GDM1 (cell line): ENCODE measurements at regions not wholly inside any gene's neighbourhood (a gene's known extent, or its start where the extent isn't known, plus 50 kb on each side); places are given as distances from the start of the nearest gene placed in this dataset.

Source experiments
- DNase-seq: peaks from one replicate; lab custom pipeline; 2025; lab: John Stamatoyannopoulos, UW

GRCh38 chr15:70473581-70474370, 289.6 kb downstream of the UACA start:
- no peak for DNase-seq

DNA sequence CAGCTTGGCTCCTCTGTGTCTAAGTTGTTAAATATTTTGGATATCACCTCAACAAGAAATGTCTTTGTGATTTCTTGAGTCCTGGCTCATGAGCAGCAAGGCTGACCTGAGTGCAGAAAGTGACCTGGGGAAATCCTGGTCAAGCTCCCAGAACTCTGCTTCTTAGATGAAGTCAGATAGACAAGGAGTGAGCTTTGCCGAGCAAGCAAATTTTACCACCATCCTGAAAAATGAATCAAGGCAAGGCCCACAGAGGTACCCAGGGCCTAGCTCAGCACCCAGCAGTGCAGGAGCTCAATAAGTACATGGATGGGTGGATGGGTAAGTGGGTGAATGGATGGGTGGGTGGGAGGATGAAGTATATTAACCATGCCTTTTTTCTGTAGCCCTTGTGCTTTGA, 291.8 kb downstream of the UACA start:
- DNase-seq, result no peak

GRCh38 chr15:70470556-70471191, 292.7 kb downstream of the UACA start:
- no peak for DNase-seq

DNA sequence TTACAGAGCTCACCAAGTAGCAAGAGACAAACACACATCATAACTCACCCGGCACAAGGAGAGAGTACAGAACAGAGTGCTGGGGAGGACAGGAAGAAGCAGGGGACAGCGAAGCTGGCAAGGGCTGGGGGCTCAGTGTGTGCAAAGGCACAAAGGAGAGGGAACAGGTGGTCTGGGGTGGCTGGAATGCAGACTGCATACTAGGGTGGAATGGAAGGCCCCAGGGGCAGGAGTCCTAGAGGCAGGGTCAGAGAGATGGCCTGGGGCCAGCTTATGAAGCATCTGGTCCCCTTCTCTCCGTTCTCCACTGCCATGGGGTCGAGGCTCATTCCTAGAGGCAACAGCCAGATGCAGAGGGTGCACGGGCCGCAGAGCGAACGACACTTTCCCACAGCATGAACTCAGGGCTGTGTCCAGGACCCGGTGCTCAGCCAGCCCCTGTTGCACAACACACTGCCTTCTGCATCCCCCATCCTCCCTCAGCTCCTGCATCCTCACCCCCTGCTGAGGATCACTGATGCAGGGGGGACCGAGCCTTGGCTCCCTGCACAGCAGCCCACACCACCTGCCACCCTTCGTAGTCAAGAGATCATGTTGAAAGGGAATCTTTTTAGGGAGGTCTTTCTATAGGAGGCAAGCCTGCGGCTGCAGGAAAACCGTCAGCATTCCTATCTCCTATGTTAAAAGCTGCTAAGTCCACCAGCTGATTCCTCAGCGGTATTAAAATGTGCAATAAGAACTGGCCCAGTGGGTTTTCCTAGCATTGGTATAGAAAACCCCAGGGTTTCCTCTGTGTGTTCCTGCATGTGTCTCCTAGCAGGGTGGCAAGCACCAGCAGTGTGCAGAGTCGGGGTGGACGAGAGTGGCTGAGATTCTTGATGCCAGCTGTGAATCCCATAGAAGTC, 293.5 kb downstream of the UACA start:
- no peak for DNase-seq

DNA sequence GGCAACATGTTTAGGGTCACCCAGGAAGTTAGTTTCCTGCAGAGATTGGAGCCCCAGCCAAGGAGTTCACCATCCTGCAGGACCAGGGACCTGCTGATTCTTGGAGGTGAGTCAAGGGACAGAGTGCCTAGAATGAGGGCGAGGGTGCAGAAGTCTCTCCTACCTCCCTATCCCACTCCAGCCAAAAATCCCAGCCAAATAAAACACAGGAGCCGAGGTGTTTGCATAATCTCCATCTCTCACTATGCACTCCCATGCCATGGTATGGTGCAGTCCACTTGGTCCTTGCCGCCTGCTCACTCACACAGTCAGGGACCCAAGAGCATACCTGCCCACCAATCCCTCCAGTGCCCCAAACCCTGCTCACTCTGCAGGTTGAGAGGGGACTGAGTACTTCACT, 294.2 kb downstream of the UACA start:
- no peak for DNase-seq

- DNase-seq, result peak; percentile 44
Measured at GRCh38 chr15:70466895-70467529, 296.3 kb downstream of the UACA start.

- DNase-seq, result peak; percentile 6
Measured at GRCh38 chr15:70466305-70466704, 297.1 kb downstream of the UACA start.

DNA sequence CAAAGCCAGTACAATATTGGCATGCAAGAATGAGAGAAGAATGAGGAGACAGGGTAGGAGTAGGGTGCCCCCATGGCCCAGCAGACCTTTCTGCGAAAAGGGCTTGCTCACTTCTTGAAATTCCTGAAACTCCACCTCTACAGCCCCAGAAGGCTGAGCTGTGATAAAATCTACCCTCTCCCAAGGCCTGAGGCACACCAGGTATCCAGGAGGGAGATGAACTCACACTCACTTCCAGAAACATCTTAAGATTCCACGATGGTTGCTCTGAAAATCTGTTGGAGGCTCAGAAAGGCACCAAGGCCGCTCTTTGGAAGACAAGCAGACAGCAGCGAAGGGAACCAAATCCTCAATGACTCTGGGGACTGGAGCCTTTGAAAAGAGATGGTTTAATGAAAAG, 297.5 kb downstream of the UACA start:
- DNase-seq, result no peak

DNA sequence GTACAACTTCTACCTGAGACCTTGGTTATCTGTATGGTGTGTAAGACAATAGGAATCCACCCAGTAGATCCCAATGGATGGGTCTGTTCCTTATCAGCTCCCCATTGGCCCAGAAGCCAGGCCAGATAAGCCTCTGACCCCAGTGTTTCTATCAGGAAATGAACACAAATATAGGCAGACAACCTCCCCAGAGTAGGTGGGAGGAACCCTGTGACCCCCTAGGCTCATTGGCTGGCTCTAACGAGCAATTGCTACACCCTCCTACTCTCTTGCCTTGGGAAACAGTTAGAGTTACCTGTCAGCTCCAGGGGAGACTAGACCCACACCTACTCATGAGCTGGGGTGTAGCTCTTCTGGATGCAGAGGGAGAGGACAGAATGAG, 299.9 kb downstream of the UACA start:
- peak; percentile 50 for DNase-seq

GRCh38 chr15:70461992-70462391, 301.4 kb downstream of the UACA start:
- DNase-seq, result no peak

DNA sequence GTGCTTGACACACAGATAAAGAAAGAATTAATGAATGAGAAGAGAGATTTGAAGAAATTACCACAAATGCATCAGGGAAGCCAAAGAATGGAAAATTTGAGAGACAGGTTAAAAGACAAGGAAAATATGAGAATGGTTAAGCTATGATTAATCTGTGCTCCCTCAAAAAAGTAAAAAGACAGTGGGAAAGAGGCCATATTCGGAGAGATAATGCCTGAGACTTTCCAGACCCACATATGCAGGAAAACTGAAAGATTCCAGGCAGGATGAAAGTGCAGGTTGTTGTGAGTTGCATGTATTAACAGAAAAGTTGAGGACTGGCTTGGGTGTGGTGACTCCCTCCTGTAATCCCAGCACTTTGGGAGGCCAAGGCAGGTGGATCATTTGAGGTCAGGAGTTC, 302.3 kb downstream of the UACA start:
- no peak for DNase-seq

- DNase-seq, result no peak
Measured at GRCh38 chr15:70459312-70459711, 304.0 kb downstream of the UACA start.

DNA sequence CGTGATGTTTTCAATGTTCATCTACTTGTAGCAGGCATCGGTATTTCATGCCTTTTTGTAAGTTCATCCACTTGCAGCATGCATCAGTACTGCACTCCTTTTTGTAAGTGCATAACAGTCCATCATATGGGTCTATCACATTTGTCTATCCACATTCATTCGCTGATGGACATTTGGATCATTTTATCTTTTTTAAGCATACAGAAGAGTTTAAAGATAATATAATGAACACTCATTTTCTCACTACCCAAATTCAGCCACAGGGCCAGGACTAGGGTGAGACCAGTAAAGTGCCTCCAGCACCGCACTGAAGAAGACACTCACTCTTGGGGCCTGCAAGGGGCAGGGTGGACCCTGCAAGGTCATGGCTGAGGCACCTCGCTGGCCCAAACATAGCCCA, 309.6 kb downstream of the UACA start:
- DNase-seq, result no peak

DNA sequence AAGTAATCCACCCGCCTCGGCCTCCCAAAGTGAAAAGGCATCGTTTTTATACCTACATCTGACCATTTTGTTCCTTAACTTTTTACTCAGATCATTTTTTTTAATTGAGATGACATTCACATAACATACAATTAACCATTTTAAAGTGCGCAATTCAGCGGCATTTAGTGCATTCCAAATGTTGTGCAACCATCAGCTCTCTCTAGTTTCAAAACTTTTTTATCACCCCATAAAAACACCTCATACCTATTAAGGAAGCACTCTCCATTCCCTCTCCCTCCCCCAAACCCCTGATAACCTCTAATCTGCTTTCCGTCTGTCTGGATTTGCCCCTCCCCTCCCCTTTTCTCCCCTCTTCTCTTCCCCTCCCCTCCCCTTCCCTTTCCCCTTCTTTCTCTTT, 310.1 kb downstream of the UACA start:
- no peak for DNase-seq

- no peak for DNase-seq
Measured at GRCh38 chr15:70451821-70452653, 311.3 kb downstream of the UACA start.

- DNase-seq, result no peak
Measured at GRCh38 chr15:70450142-70450443, 313.3 kb downstream of the UACA start.

DNA sequence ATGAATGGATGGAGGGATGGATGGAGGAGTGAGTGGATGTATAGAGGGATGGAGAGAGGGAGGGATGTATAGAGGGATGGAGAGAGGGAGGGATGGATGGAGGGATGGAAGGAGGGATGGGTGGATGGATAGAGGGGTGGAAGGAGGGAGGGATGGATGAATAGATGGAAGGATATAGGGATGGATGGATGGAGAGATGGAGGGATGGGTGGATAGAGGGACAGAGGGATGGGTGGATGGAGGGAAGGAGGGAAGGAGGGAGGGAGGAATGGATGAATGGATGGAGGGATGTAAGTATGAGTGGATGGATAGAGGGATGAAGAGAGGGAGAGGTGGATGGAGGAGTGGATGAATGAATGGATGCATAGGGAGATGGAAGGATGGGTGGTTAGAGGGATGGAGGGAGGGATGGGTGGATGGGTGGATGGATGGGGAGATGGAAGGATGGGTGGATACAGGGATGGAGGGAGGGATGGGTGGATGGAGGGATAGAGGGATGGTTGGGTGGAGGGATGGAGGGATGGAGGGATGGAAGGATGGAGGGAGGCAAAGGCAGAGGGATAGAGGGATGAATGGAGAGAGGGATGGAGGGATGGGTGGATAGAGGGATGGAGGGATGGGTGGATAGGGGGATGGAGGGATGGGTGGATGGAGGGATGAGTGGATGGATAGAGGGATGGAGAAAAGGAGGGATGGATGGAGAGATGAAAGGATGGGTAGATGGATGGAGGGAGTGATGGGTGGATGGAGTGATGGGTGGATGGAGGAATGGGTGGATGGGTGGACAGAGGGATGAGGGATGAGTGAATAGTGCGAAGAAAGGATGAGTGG, 313.8 kb downstream of the UACA start:
- DNase-seq, result no peak

- DNase-seq, result peak; percentile 95
Measured at GRCh38 chr15:70447928-70448698, 315.2 kb downstream of the UACA start.

DNA sequence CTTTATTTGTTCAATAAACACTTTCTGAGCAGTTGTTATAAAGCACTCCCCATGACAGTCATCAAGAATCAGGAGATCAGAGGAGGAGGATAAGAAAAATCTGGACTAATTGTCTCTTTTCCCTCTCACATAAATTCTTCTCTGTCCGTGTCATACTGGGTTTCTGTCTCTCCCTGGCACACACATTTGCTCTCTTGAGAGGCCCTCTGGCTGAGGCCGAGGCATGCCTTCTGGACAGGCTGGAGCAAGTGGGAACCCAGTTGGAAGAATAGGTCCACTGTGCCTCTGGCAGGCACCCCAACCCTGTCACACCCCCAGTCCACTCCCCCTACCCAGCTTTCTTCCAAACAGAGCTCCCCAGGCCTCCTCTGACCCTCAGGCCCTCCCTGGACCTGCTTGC, 315.8 kb downstream of the UACA start:
- DNase-seq, result no peak

GRCh38 chr15:70447081-70447480, 316.3 kb downstream of the UACA start:
- DNase-seq, result no peak
